Fibroblast of skin of abdomen (primary cell): ENCODE measurements at regions not wholly inside any gene's neighbourhood (a gene's known extent, or its start where the extent isn't known, plus 50 kb on each side); places are given as distances from the start of the nearest gene placed in this dataset.

Experiments
- DNase-seq: peaks from one replicate; pipeline ENCODE4 v3.0.0-alpha.2; 2013

- DNase-seq = no peak
Measured at GRCh38 chrX:139287155-139287924, 243.2 kb upstream of the F9 start.

GRCh38 chrX:139286342-139286741 lies 244.2 kb upstream of the F9 start:
- no peak for DNase-seq

- no peak for DNase-seq
Measured at GRCh38 chrX:139267851-139268250, 262.7 kb upstream of the F9 start.

GRCh38 chrX:139246295-139246694 lies 284.2 kb upstream of the F9 start:
- DNase-seq = no peak

GRCh38 chrX:139237141-139237540 lies 293.4 kb upstream of the F9 start:
- DNase-seq = no peak

- no peak for DNase-seq
Measured at GRCh38 chrX:139234898-139235297, 295.6 kb upstream of the F9 start.

- DNase-seq = no peak
Measured at GRCh38 chrX:139224953-139225665, 305.4 kb upstream of the F9 start.

GRCh38 chrX:139222511-139223200 lies 307.9 kb upstream of the F9 start:
- DNase-seq = no peak

- DNase-seq = no peak
Measured at GRCh38 chrX:139213241-139213709, 317.3 kb upstream of the F9 start.

GRCh38 chrX:139211568-139212182 lies 318.9 kb upstream of the F9 start:
- DNase-seq = no peak

- DNase-seq = no peak
Measured at GRCh38 chrX:139209342-139209741, 321.2 kb upstream of the F9 start.

- DNase-seq = no peak
Measured at GRCh38 chrX:139207655-139208054, 322.9 kb upstream of the F9 start.

- no peak for DNase-seq
Measured at GRCh38 chrX:139206914-139207313, 323.6 kb upstream of the F9 start.

- no peak for DNase-seq
Measured at GRCh38 chrX:139204898-139205667, 325.5 kb upstream of the F9 start.

GRCh38 chrX:139204571-139204897 lies 326.0 kb upstream of the F9 start:
- no peak for DNase-seq

GRCh38 chrX:139203651-139204570 lies 326.6 kb upstream of the F9 start:
- DNase-seq = peak; percentile 2

- no peak for DNase-seq
Measured at GRCh38 chrX:139202742-139203420, 327.7 kb upstream of the F9 start.

GRCh38 chrX:139201924-139202323 lies 328.6 kb upstream of the F9 start:
- DNase-seq = no peak

GRCh38 chrX:139200793-139201192 lies 329.7 kb upstream of the F9 start:
- no peak for DNase-seq

GRCh38 chrX:139200346-139200745 lies 330.2 kb upstream of the F9 start:
- DNase-seq = no peak

- no peak for DNase-seq
Measured at GRCh38 chrX:139199933-139200332, 330.6 kb upstream of the F9 start.
